ENCODE measurements at regions not wholly inside any gene's neighbourhood (a gene's known extent, or its start where the extent isn't known, plus 50 kb on each side); places are given as distances from the start of the nearest gene placed in this dataset.

DNA sequence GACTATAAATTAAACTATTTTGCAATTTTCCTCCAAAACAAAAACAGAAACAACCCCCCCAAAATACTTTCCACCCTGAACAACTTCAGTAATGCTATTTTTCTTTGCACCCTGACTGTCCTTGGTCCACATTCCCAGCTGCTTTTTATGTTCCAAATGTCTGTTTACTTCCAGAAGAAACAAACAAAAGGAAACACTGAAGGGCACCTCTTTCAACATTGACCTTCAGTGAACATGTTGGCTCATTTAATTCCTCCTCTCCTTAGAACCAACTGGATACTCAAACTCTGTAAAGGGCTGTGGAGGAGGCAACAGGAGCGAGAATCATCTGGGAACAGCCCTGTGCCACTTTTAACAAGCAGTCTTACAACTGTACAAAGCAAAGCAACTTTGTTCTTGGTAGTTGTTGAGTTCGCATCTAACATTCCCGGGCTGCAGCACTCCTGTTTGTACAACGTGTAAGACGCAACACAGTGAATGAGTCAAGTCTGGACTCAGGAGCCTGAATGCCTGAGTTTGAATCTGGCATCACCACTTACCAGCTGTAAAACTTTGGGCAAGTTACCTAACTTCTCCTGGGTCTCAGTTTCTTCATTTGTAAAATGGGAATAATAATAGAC, 111.4 kb upstream of the GATA6 start:
- no peak for DNase-seq (ENCODE audit: low read depth, low spot score)
- no peak for TF ChIP-seq CTCF (IDR thresholded peaks at IDR 0.05; ENCODE audit: insufficient read depth, low read length, missing control alignments)
- ChIA-PET CTCF (no interaction called here), POLR2A (no interaction called here)
- no peak overlapping the region for H3K4me3 ChIP-seq (ENCODE audit: low read depth, low read length)

DNA sequence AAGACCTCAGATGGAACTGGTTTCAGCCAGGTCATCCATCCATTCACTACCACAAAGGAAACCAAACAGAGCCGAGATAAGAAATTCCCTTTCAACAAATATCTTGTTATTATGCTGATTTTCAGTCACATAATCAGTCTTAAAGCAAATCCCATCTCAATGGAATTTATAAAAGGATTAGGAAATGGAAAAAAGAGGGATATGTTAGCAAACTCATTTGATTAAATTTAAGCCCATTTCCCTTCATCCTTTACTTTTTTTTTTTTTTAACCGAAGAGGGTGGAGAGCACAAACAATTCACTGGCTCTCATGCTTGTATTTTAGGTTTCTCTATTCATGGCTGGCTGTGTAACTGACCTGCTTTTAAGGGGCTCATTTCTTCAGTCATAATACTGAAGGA, 109.0 kb upstream of the GATA6 start:
- no peak overlapping the region for H3K4me3 ChIP-seq (ENCODE audit: low read depth, low read length)
- TF ChIP-seq CTCF (IDR thresholded peaks at IDR 0.05; ENCODE audit: insufficient read depth, low read length, missing control alignments): no peak
- DNase-seq (ENCODE audit: low read depth, low spot score): no peak
- ChIA-PET POLR2A (no interaction called here), CTCF (no interaction called here)

DNA sequence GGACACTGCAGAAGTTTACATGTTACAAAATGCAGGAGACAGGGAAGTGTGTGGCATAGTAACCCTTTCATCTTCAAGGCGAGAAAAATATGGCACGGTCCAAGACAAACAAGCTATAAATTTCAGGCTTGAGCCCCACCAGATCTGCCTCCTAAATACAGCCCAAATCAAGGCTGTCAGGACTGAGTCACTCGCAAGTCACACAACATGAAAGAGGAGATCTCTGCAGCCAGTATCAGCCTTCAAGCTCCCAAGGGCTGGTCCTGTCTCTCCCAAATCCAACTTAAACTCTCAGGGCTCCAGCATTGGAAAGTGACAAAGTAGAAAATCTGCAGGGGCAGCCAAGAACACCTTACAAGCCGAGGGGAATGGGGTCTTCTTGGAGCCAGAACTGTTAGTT, 106.3 kb upstream of the GATA6 start:
- CTCF ChIA-PET: no interaction called here
- POLR2A ChIA-PET: no interaction called here
- no peak for TF ChIP-seq CTCF (IDR thresholded peaks at IDR 0.05; ENCODE audit: insufficient read depth, low read length, missing control alignments)
- no peak overlapping the region for H3K4me3 ChIP-seq (ENCODE audit: low read depth, low read length)
- DNase-seq (ENCODE audit: low read depth, low spot score): no peak

GRCh38 chr18:22063672-22064071, 105.7 kb upstream of the GATA6 start:
- H3K4me3 ChIP-seq (ENCODE audit: low read depth, low read length): no peak overlapping the region
- no peak for DNase-seq (ENCODE audit: low read depth, low spot score)
- CTCF ChIA-PET: no interaction called here
- POLR2A ChIA-PET: no interaction called here
- TF ChIP-seq CTCF (IDR thresholded peaks at IDR 0.05; ENCODE audit: insufficient read depth, low read length, missing control alignments): no peak

GRCh38 chr18:22064581-22064980, 104.8 kb upstream of the GATA6 start:
- ChIA-PET POLR2A (no interaction called here), CTCF (no interaction called here)
- no peak for DNase-seq (ENCODE audit: low read depth, low spot score)
- no peak for TF ChIP-seq CTCF (IDR thresholded peaks at IDR 0.05; ENCODE audit: insufficient read depth, low read length, missing control alignments)
- no peak overlapping the region for H3K4me3 ChIP-seq (ENCODE audit: low read depth, low read length)

DNA sequence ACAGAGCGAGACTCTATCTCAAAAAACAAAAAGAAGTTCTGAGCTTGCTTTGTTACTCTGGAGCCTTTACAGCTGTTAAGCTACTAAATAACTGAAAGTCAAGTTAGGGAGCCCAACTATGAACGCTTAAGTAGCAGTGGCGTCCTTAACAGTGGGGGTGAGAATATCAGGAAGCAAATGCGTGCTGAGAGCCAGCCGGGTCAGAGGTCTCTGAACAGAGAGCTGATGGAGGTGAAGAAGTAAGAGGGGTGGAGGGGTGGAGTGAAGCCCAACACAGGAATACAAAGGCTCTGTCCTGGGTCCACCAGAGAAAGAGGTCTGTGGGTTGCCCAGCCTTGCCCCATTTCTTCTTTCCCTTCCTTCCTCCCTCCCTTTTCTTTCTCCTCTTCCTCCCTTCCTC, 104.1 kb upstream of the GATA6 start:
- POLR2A ChIA-PET: no interaction called here
- no peak for TF ChIP-seq CTCF (IDR thresholded peaks at IDR 0.05; ENCODE audit: insufficient read depth, low read length, missing control alignments)
- CTCF ChIA-PET: no interaction called here
- no peak for DNase-seq (ENCODE audit: low read depth, low spot score)
- no peak overlapping the region for H3K4me3 ChIP-seq (ENCODE audit: low read depth, low read length)

Data from AG04449 (cell line).